Trophoblast cell (in vitro differentiated cells and primary cell): ENCODE measurements at regions not wholly inside any gene's neighbourhood (a gene's known extent, or its start where the extent isn't known, plus 50 kb on each side); places are given as distances from the start of the nearest gene placed in this dataset.
"Not testable (repeated sequence)": the region's sequence is repeated elsewhere in the genome, so short reads cannot be mapped to it uniquely, and the experiment has no call there.

Experiments used
- DNase-seq, 2 donors: peaks; one replicate each; pipeline ENCODE4 v3.0.0-alpha.2; 2016
- H2AFZ ChIP-seq: 2 replicates; pipeline ENCODE4 v1.6.1; 2013; ENCODE audit warnings: low read length, moderate library complexity, mild to moderate bottlenecking; ENCODE audit not compliant: insufficient read depth, poor library complexity
- H2AK5ac ChIP-seq: 2 replicates; pipeline ENCODE4 v1.6.1; 2013; ENCODE audit warnings: mild to moderate bottlenecking, low read length
- H2BK120ac ChIP-seq: 2 replicates; pipeline ENCODE4 v1.6.1; 2013; ENCODE audit warnings: low read length, mild to moderate bottlenecking, moderate library complexity; ENCODE audit not compliant: insufficient read depth, poor library complexity
- H2BK12ac ChIP-seq: 2 replicates; pipeline ENCODE4 v1.6.1; 2013; ENCODE audit warnings: mild to moderate bottlenecking, low read length, moderate library complexity
- H2BK5ac ChIP-seq: 2 replicates; pipeline ENCODE4 v1.6.1; 2013; ENCODE audit warnings: low read length, low read depth, moderate library complexity, mild to moderate bottlenecking; ENCODE audit not compliant: poor library complexity
- H3K14ac ChIP-seq: 2 replicates; pipeline ENCODE4 v1.6.1; 2013; ENCODE audit warnings: mild to moderate bottlenecking, low read length
- H3K18ac ChIP-seq: 2 replicates; pipeline ENCODE4 v1.6.1; 2013; ENCODE audit warnings: mild to moderate bottlenecking, low read length
- H3K23ac ChIP-seq: 2 replicates; pipeline ENCODE4 v1.6.1; 2013; ENCODE audit warnings: low read length
- H3K27ac ChIP-seq: 2 replicates; pipeline ENCODE4 v1.5.1; 2013; ENCODE audit warnings: low read depth, mild to moderate bottlenecking, inconsistent platforms, low read length, moderate library complexity
- H3K27me3 ChIP-seq: 2 replicates; pipeline ENCODE4 v1.6.1; 2013; ENCODE audit warnings: inconsistent platforms, mild to moderate bottlenecking, low read length, moderate library complexity; ENCODE audit not compliant: insufficient read depth
- H3K36me3 ChIP-seq, 2 experiments: 1 replicate in 1 of 2; 2 replicates in 1 of 2; pipeline ENCODE4 v1.6.1; 2013; ENCODE audit warnings: low read length in 2 of 2, mild to moderate bottlenecking in 2 of 2, moderate library complexity in 1 of 2; ENCODE audit not compliant: insufficient read depth in 2 of 2, control insufficient read depth in 1 of 2
- H3K4ac ChIP-seq: 2 replicates; pipeline ENCODE4 v1.6.1; 2013; ENCODE audit warnings: low read depth, mild to moderate bottlenecking, low read length, moderate library complexity
- H3K4me1 ChIP-seq, 2 experiments: 1 replicate in 1 of 2; 2 replicates in 1 of 2; pipeline ENCODE4 v1.6.1; 2013; ENCODE audit warnings: low read length in 2 of 2, mild to moderate bottlenecking in 2 of 2, moderate library complexity in 1 of 2; ENCODE audit not compliant: insufficient read depth in 2 of 2, control insufficient read depth in 1 of 2
- H3K4me2 ChIP-seq: 2 replicates; pipeline ENCODE4 v1.6.1; 2013; ENCODE audit warnings: inconsistent platforms, mild to moderate bottlenecking, low read length, moderate library complexity
- H3K4me3 ChIP-seq: 2 replicates; pipeline ENCODE4 v1.5.1; 2013; ENCODE audit warnings: mild to moderate bottlenecking, low read depth, low read length, inconsistent platforms
- H3K79me1 ChIP-seq: one replicate; pipeline ENCODE4 v1.6.1; 2013; ENCODE audit warnings: low read length
- H3K79me2 ChIP-seq: 2 replicates; pipeline ENCODE4 v1.6.1; 2013; ENCODE audit warnings: low read length, mild to moderate bottlenecking; ENCODE audit not compliant: control insufficient read depth, insufficient read depth, poor library complexity
- H3K9ac ChIP-seq: 2 replicates; pipeline ENCODE4 v1.6.1; 2013; ENCODE audit warnings: mild to moderate bottlenecking, low read length
- H3K9me3 ChIP-seq: 2 replicates; pipeline ENCODE4 v1.6.1; 2013; ENCODE audit warnings: low read depth, mild to moderate bottlenecking, control low read depth, inconsistent platforms, low read length; ENCODE audit not compliant: insufficient read depth
- H4K12ac ChIP-seq: 2 replicates; pipeline ENCODE4 v1.6.1; 2013; ENCODE audit warnings: low read depth, mild to moderate bottlenecking, low read length, moderate library complexity
- H4K8ac ChIP-seq: 2 replicates; pipeline ENCODE4 v1.6.1; 2013; ENCODE audit warnings: low read depth, mild to moderate bottlenecking, low read length, moderate library complexity
- H4K91ac ChIP-seq: one replicate; pipeline ENCODE4 v1.6.1; 2013; ENCODE audit warnings: low read depth, mild to moderate bottlenecking, low read length, moderate library complexity
- WGBS: extraction: QIAGEN DNeasy Blood & Tissue Kit; methylation state at CpG from one replicate; pipeline ENCODE4 v1.1.7; 2013; ENCODE audit warnings: missing lambda C conversion rate; ENCODE audit not compliant: insufficient read length, insufficient coverage; ENCODE audit errors: extremely low coverage; 5-methylcytosine and 5-hydroxymethylcytosine counted together

GRCh38 chr6:166251211-166251610 is 57.0 kb downstream of the PRR18 start:
- Histone ChIP-seq H3K4me1 (peaks cover 2 to 3% of the 10 kb centered on the region in 2 experiments), H4K8ac (no peak overlapping the region), H3K9me3 (peaks cover 2% of the 10 kb centered on the region), H3K79me1 (no peaks in the 10 kb centered on the region), H2BK5ac (no peak overlapping the region), H3K27me3 (peaks cover 11% of the 10 kb centered on the region), H3K36me3 (no peaks in the 10 kb centered on the region), H2AK5ac (no peak overlapping the region), H3K79me2 (no peaks in the 10 kb centered on the region), H4K12ac (no peak overlapping the region), H3K4ac (no peak overlapping the region), H2BK12ac (no peak overlapping the region), H2AFZ (no peak overlapping the region), H3K9ac (no peak overlapping the region), H3K23ac (no peak overlapping the region), H3K18ac (no peak overlapping the region), H3K27ac (no peak overlapping the region), H3K4me3 (no peak overlapping the region), H3K14ac (no peak overlapping the region), H3K4me2 (no peak overlapping the region), H4K91ac (no peak overlapping the region), H2BK120ac (no peak overlapping the region)
- WGBS: no CpG with 5 or more reads among the region's 3 CpGs
- DNase-seq: no peak

GRCh38 chr6:166249061-166249785 is 59.0 kb downstream of the PRR18 start:
- not testable (repeated sequence) for H3K18ac ChIP-seq, H3K36me3 ChIP-seq, H3K4me1 ChIP-seq, H3K27ac ChIP-seq, H3K9ac ChIP-seq, H4K8ac ChIP-seq, H3K79me2 ChIP-seq, H4K12ac ChIP-seq, H3K14ac ChIP-seq, H3K9me3 ChIP-seq, H3K4me2 ChIP-seq, H3K23ac ChIP-seq, H4K91ac ChIP-seq, H3K4me3 ChIP-seq, H3K4ac ChIP-seq, H2BK5ac ChIP-seq, H2AK5ac ChIP-seq, H2BK12ac ChIP-seq, H2AFZ ChIP-seq, H3K79me1 ChIP-seq, H2BK120ac ChIP-seq
- WGBS: no CpG with 5 or more reads among the region's 16 CpGs
- peak; percentile 31 to 33 for DNase-seq
- peaks cover 11% of the 10 kb centered on the region for H3K27me3 ChIP-seq

- WGBS: no CpG with 5 or more reads among the region's 5 CpGs
- DNase-seq: peak in 1 of 2 donors; percentile 67
- H3K4me3 ChIP-seq: no peak overlapping the region
- H4K91ac ChIP-seq: no peak overlapping the region
- no peak overlapping the region for H2BK120ac ChIP-seq
- no peak overlapping the region for H3K18ac ChIP-seq
- H3K27me3 ChIP-seq: no peaks in the 10 kb centered on the region
- no peak overlapping the region for H2AK5ac ChIP-seq
- H3K14ac ChIP-seq: no peak overlapping the region
- no peak overlapping the region for H3K27ac ChIP-seq
- no peak overlapping the region for H3K9ac ChIP-seq
- H4K12ac ChIP-seq: no peak overlapping the region
- no peak overlapping the region for H4K8ac ChIP-seq
- H3K36me3 ChIP-seq: no peaks in the 10 kb centered on the region
- no peaks in the 10 kb centered on the region for H3K9me3 ChIP-seq
- no peaks in the 10 kb centered on the region for H3K79me1 ChIP-seq
- H3K79me2 ChIP-seq: no peaks in the 10 kb centered on the region
- H3K4ac ChIP-seq: no peak overlapping the region
- no peaks in the 10 kb centered on the region for H3K4me1 ChIP-seq
- no peak overlapping the region for H2BK5ac ChIP-seq
- H2BK12ac ChIP-seq: no peak overlapping the region
- H3K23ac ChIP-seq: no peak overlapping the region
- no peak overlapping the region for H3K4me2 ChIP-seq
- H2AFZ ChIP-seq: no peak overlapping the region
Measured at GRCh38 chr6:166245148-166245547, 63.0 kb downstream of the PRR18 start.

GRCh38 chr6:166244353-166245045 is 63.7 kb downstream of the PRR18 start:
- Histone ChIP-seq H3K9me3 (no peaks in the 10 kb centered on the region), H4K8ac (no peak overlapping the region), H2BK5ac (no peak overlapping the region), H3K9ac (no peak overlapping the region), H3K18ac (no peak overlapping the region), H3K36me3 (no peaks in the 10 kb centered on the region), H3K4me2 (no peak overlapping the region), H4K12ac (no peak overlapping the region), H4K91ac (no peak overlapping the region), H3K79me1 (no peaks in the 10 kb centered on the region), H3K4me3 (no peak overlapping the region), H3K27ac (no peak overlapping the region), H2BK120ac (no peak overlapping the region), H3K14ac (no peak overlapping the region), H3K27me3 (no peaks in the 10 kb centered on the region), H2BK12ac (no peak overlapping the region), H2AK5ac (no peak overlapping the region), H3K23ac (no peak overlapping the region), H3K4ac (no peak overlapping the region), H3K79me2 (no peaks in the 10 kb centered on the region), H3K4me1 (no peaks in the 10 kb centered on the region), H2AFZ (no peak overlapping the region)
- no peak for DNase-seq
- WGBS: no CpG with 5 or more reads among the region's 11 CpGs
